A673 (cell line): ENCODE measurements at regions not wholly inside any gene's neighbourhood (a gene's known extent, or its start where the extent isn't known, plus 50 kb on each side); places are given as distances from the start of the nearest gene placed in this dataset.

Experiments
- BruUV-seq: library from RNA; stranded (reverse); fragments of 400-500 nt; replicated peaks from 2 replicates; lab custom pipeline; 2021; lab: Mats Ljungman, UMichigan
- CTCF ChIA-PET: fragments of 300-600 bp; sonication (Branson Sonifier 250); formaldehyde crosslinking; loops from one replicate; lab custom pipeline; 2022; ENCODE audit warnings: antibody characterized with exemption; lab: Charles Lee
- POLR2A ChIA-PET: fragments of 300-600 bp; sonication (Branson Sonifier 250); formaldehyde crosslinking; loops from one replicate; lab custom pipeline; 2022; ENCODE audit warnings: antibody characterized with exemption; ENCODE audit not compliant: low non-redundant PET; lab: Charles Lee
- DNase-seq: peaks from one replicate; pipeline ENCODE4 v3.0.0-alpha.2; 2015; ENCODE audit warnings: low spot score
- H3K27ac ChIP-seq: fragments of 200-600 bp; sonication (generic); 2 replicates; pipeline ENCODE4 v1.5.1; 2016; ENCODE audit warnings: mixed run types, low read depth, mild to moderate bottlenecking, mixed read lengths, antibody characterized with exemption, low read length; ENCODE audit not compliant: poor library complexity, severe bottlenecking
- H3K27me3 ChIP-seq: fragments of 200-600 bp; sonication (generic); replicated peaks from 2 replicates; pipeline ENCODE4 v1.6.1; 2017; ENCODE audit warnings: mixed run types, low read depth, mild to moderate bottlenecking, mixed read lengths, antibody characterized with exemption, low read length; ENCODE audit not compliant: insufficient read depth, poor library complexity
- H3K36me3 ChIP-seq: fragments of 200-600 bp; sonication (generic); 2 replicates; pipeline ENCODE4 v1.6.1; 2016; ENCODE audit warnings: mixed run types, mild to moderate bottlenecking, mixed read lengths, antibody characterized with exemption, low read length; ENCODE audit not compliant: insufficient read depth, poor library complexity, severe bottlenecking
- H3K4me1 ChIP-seq: fragments of 200-600 bp; sonication (generic); 2 replicates; pipeline ENCODE4 v1.6.1; 2017; ENCODE audit warnings: mixed run types, mild to moderate bottlenecking, mixed read lengths, antibody characterized with exemption, low read length; ENCODE audit not compliant: insufficient read depth, poor library complexity, severe bottlenecking
- H3K4me3 ChIP-seq: fragments of 200-600 bp; sonication (generic); 2 replicates; pipeline ENCODE4 v1.5.1; 2016; ENCODE audit warnings: low read depth, mixed run types, mild to moderate bottlenecking, mixed read lengths, low read length; ENCODE audit not compliant: poor library complexity, severe bottlenecking
- H3K9me3 ChIP-seq: fragments of 200-600 bp; sonication (generic); 2 replicates; pipeline ENCODE4 v1.6.1; 2016; ENCODE audit warnings: mixed run types, low read depth, mild to moderate bottlenecking, mixed read lengths, antibody characterized with exemption, low read length; ENCODE audit not compliant: poor library complexity, severe bottlenecking
- EZH2 ChIP-seq: fragments of 200-600 bp; sonication (generic); IDR thresholded peaks from 2 replicates; pipeline ENCODE4 v1.6.1; 2017; ENCODE audit warnings: borderline replicate concordance, low read depth, mild to moderate bottlenecking, mixed read lengths, antibody characterized with exemption, low read length; ENCODE audit not compliant: poor library complexity, severe bottlenecking
- intact Hi-C: fragments of 100-400 bp; cut with micrococcal nuclease; formaldehyde crosslinking; loops from one replicate; pipeline ENCODE4 v1.10.0; 2022; ENCODE audit not compliant: unreplicated experiment
- TF ChIP-seq, protein P1 (sequence below): fragments of 300-800, 200-600 bp; sonication (generic); conservative IDR thresholded peaks from 2 replicates; pipeline ENCODE4 v1.5.1; 2017; ENCODE audit warnings: low read depth, mild to moderate bottlenecking, antibody characterized with exemption, low read length, moderate library complexity, mixed read lengths

DNA sequence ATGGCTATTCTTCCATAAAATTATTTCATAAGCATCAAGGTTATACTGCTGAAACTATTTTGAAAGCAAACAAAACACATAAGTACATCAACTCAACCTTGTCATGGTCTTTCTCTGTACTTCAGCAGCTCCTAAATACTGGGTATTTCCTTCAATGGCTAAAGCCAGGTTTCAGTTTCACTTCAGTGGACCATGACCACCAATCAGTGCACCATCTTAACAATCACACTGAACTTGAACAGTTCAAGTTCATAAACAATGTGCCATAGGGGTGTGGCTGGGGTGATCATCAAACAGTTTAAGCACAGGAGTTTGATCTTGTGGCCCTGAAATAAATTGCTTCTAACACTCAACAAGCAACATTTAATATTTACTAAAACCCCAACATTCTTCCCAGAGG, 124.1 kb upstream of the FIGN start:
- TF ChIP-seq EZH2 = no peak
- TF ChIP-seq, protein P1, sequence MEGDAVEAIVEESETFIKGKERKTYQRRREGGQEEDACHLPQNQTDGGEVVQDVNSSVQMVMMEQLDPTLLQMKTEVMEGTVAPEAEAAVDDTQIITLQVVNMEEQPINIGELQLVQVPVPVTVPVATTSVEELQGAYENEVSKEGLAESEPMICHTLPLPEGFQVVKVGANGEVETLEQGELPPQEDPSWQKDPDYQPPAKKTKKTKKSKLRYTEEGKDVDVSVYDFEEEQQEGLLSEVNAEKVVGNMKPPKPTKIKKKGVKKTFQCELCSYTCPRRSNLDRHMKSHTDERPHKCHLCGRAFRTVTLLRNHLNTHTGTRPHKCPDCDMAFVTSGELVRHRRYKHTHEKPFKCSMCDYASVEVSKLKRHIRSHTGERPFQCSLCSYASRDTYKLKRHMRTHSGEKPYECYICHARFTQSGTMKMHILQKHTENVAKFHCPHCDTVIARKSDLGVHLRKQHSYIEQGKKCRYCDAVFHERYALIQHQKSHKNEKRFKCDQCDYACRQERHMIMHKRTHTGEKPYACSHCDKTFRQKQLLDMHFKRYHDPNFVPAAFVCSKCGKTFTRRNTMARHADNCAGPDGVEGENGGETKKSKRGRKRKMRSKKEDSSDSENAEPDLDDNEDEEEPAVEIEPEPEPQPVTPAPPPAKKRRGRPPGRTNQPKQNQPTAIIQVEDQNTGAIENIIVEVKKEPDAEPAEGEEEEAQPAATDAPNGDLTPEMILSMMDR = no peak
- Histone ChIP-seq H3K27me3 (peaks cover 8% of the 10 kb centered on the region), H3K4me1 (no peaks in the 10 kb centered on the region), H3K27ac (no peak overlapping the region), H3K36me3 (no peaks in the 10 kb centered on the region), H3K4me3 (no peak overlapping the region), H3K9me3 (no peaks in the 10 kb centered on the region)
- intact Hi-C loops = no loop called here
- ChIA-PET CTCF (no interaction called here), POLR2A (no interaction called here)
- no peak for DNase-seq
- no TSS peak for BruUV-seq

DNA sequence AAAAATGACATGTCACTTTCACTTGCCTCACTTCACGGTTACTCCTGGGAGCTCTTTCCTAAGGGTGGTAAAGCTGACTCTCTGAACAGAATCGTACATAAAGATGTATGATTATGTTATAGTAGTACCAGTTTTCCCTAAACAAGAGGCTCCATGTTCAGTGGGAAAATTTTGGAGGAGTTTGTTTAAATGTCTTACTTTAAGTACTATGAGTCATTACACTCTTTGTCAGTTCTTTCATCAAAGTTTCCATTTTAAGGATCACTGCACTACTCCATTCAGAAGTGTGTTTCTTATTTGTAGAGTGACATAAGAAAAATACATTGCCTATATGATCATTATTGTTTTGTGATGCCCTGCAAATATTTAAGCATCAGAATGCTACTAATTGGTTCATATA, 121.1 kb upstream of the FIGN start:
- POLR2A ChIA-PET = no interaction called here
- no peak for DNase-seq
- intact Hi-C loops = no loop called here

DNA sequence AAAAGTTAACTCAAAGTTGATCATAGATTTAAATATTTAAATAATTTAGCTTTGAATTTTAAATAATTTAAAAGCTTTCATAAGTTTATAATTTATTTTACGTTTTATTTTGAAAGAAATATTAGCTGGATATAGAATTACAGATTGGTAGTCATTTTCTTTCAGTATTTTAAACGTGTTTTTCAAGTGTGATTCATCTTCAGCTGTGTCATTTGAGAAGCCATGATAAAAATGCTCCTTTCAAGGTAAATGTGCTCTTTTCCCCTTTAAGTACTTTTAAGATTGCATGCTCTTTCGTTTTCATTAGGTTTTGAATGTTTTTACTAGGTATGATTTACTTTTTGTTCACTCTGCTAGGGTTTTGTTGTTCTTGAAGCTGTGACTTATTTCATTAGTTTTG, 116.8 kb upstream of the FIGN start:
- H3K9me3 ChIP-seq = no peaks in the 10 kb centered on the region
- no peak for DNase-seq
- no TSS peak for BruUV-seq
- no peak for TF ChIP-seq EZH2
- TF ChIP-seq, protein P1 = no peak
- H3K27ac ChIP-seq = no peak overlapping the region
- H3K36me3 ChIP-seq = no peaks in the 10 kb centered on the region
- H3K4me1 ChIP-seq = no peaks in the 10 kb centered on the region
- POLR2A ChIA-PET = no interaction called here
- H3K4me3 ChIP-seq = no peak overlapping the region
- CTCF ChIA-PET = no interaction called here
- intact Hi-C loops = no loop called here
- H3K27me3 ChIP-seq = peaks cover 6% of the 10 kb centered on the region

More for the DNA sequence above, 121.1 kb upstream of the FIGN start:
- CTCF ChIA-PET = no interaction called here
- Histone ChIP-seq H3K27me3 (peaks cover 13% of the 10 kb centered on the region), H3K4me3 (no peak overlapping the region), H3K9me3 (no peaks in the 10 kb centered on the region), H3K4me1 (no peaks in the 10 kb centered on the region), H3K27ac (no peak overlapping the region), H3K36me3 (no peaks in the 10 kb centered on the region)
- no TSS peak for BruUV-seq
- no peak for TF ChIP-seq EZH2
- TF ChIP-seq, protein P1 = no peak
